H9 (cell line): ENCODE measurements at regions not wholly inside any gene's neighbourhood (a gene's known extent, or its start where the extent isn't known, plus 50 kb on each side); places are given as distances from the start of the nearest gene placed in this dataset.
A peak's percentile ranks its signal among the peaks of the same experiment; 100 is the strongest.

ENCODE experiments used
- DNase-seq: peaks from one replicate; pipeline ENCODE4 v3.0.0-alpha.2; 2017
- H2AFZ ChIP-seq: one replicate; pipeline ENCODE4 v1.6.1; 2013; ENCODE audit warnings: mild to moderate bottlenecking, low read length, control low read depth, moderate library complexity
- H2AK5ac ChIP-seq: 2 replicates; pipeline ENCODE4 v1.6.1; 2013; ENCODE audit warnings: low read length, control low read depth, mixed read lengths; ENCODE audit not compliant: insufficient read length
- H2BK120ac ChIP-seq: one replicate; pipeline ENCODE4 v1.6.1; 2013; ENCODE audit warnings: low read depth, mild to moderate bottlenecking, low read length, control low read depth, inconsistent platforms; ENCODE audit not compliant: poor library complexity, severe bottlenecking
- H2BK12ac ChIP-seq: 2 replicates; pipeline ENCODE4 v1.6.1; 2013; ENCODE audit warnings: low read length, control low read depth, mixed read lengths, low read depth; ENCODE audit not compliant: insufficient read length
- H2BK15ac ChIP-seq: 2 replicates; pipeline ENCODE4 v1.6.1; 2013; ENCODE audit warnings: low read depth, low read length, control low read depth
- H2BK20ac ChIP-seq: one replicate; pipeline ENCODE4 v1.6.1; 2013; ENCODE audit warnings: low read depth, mild to moderate bottlenecking, low read length, control low read depth, inconsistent platforms; ENCODE audit not compliant: poor library complexity, severe bottlenecking
- H2BK5ac ChIP-seq: 2 replicates; pipeline ENCODE4 v1.6.1; 2013; ENCODE audit warnings: low read length, control low read depth, mixed read lengths; ENCODE audit not compliant: insufficient read length
- H3K14ac ChIP-seq: 2 replicates; pipeline ENCODE4 v1.6.1; 2013; ENCODE audit warnings: low read length, control low read depth; ENCODE audit not compliant: insufficient read depth
- H3K18ac ChIP-seq: 2 replicates; pipeline ENCODE4 v1.6.1; 2013; ENCODE audit warnings: low read depth, mild to moderate bottlenecking, mixed read lengths, low read length, control low read depth; ENCODE audit not compliant: insufficient read length
- H3K23ac ChIP-seq: 2 replicates; pipeline ENCODE4 v1.6.1; 2013; ENCODE audit warnings: low read length, control low read depth, mixed read lengths, low read depth; ENCODE audit not compliant: insufficient read length
- H3K23me2 ChIP-seq: 2 replicates; pipeline ENCODE4 v1.6.1; 2013; ENCODE audit warnings: low read depth, mild to moderate bottlenecking, mixed read lengths, low read length, control low read depth; ENCODE audit not compliant: insufficient read length, poor library complexity, severe bottlenecking
- H3K27ac ChIP-seq: 2 replicates; pipeline ENCODE4 v1.5.1; 2013; ENCODE audit warnings: low read length, control low read depth, mixed read lengths, low read depth; ENCODE audit not compliant: insufficient read length
- H3K27me3 ChIP-seq: 2 replicates; pipeline ENCODE4 v1.6.1; 2013; ENCODE audit warnings: low read length, control low read depth, inconsistent platforms; ENCODE audit not compliant: insufficient read depth
- H3K4ac ChIP-seq: 2 replicates; pipeline ENCODE4 v1.6.1; 2013; ENCODE audit warnings: low read depth, mild to moderate bottlenecking, control low read depth, inconsistent platforms, low read length, moderate library complexity
- H3K4me1 ChIP-seq: 2 replicates; pipeline ENCODE4 v1.6.1; 2013; ENCODE audit warnings: low read length, control low read depth, inconsistent platforms; ENCODE audit not compliant: insufficient read depth
- H3K4me2 ChIP-seq: 2 replicates; pipeline ENCODE4 v1.6.1; 2013; ENCODE audit warnings: low read length, control low read depth, mixed read lengths; ENCODE audit not compliant: insufficient read length, insufficient read depth
- H3K56ac ChIP-seq: 2 replicates; pipeline ENCODE4 v1.6.1; 2013; ENCODE audit warnings: low read depth, mild to moderate bottlenecking, mixed read lengths, low read length, control low read depth; ENCODE audit not compliant: insufficient read length
- H3K79me1 ChIP-seq: 2 replicates; pipeline ENCODE4 v1.6.1; 2013; ENCODE audit warnings: low read depth, mild to moderate bottlenecking, moderate library complexity, low read length, control low read depth, inconsistent platforms; ENCODE audit not compliant: insufficient read depth, poor library complexity, severe bottlenecking
- H3K79me2 ChIP-seq: 2 replicates; pipeline ENCODE4 v1.6.1; 2013; ENCODE audit warnings: low read length, control low read depth, inconsistent platforms; ENCODE audit not compliant: insufficient read depth
- H3K9ac ChIP-seq: 2 replicates; pipeline ENCODE4 v1.6.1; 2013; ENCODE audit warnings: low read length, control low read depth, mixed read lengths; ENCODE audit not compliant: insufficient read length; ENCODE audit errors: extremely low read depth
- H3K9me3 ChIP-seq: one replicate; pipeline ENCODE4 v1.6.1; 2013; ENCODE audit warnings: low read depth, low read length, inconsistent platforms; ENCODE audit not compliant: control insufficient read depth
- H3T11ph ChIP-seq: one replicate; pipeline ENCODE4 v1.6.1; 2013; ENCODE audit warnings: mild to moderate bottlenecking, low read length, control low read depth, inconsistent platforms
- H4K20me1 ChIP-seq: one replicate; pipeline ENCODE4 v1.6.1; 2013; ENCODE audit not compliant: control insufficient read depth, insufficient read length, insufficient read depth
- H4K5ac ChIP-seq: 2 replicates; pipeline ENCODE4 v1.6.1; 2013; ENCODE audit warnings: low read depth, mild to moderate bottlenecking, mixed read lengths, low read length, control low read depth; ENCODE audit not compliant: insufficient read length
- H4K8ac ChIP-seq: replicated peaks from 2 replicates; pipeline ENCODE4 v1.6.1; 2013; ENCODE audit warnings: low read length, control low read depth, mixed read lengths, low read depth; ENCODE audit not compliant: insufficient read length
- H4K91ac ChIP-seq: 2 replicates; pipeline ENCODE4 v1.6.1; 2013; ENCODE audit warnings: low read depth, mild to moderate bottlenecking, moderate library complexity, mixed read lengths, low read length, control low read depth; ENCODE audit not compliant: insufficient read length
- H3K27ac Mint-ChIP-seq, 3 experiments: 2 replicates in 2 of 3; 3 replicates in 1 of 3; pipeline ENCODE4 v1.8.0; 2020 to 2021; ENCODE audit warnings: mixed read lengths in 3 of 3, mild to moderate bottlenecking in 1 of 3, moderate library complexity in 1 of 3
- H3K27me3 Mint-ChIP-seq: 2 replicates; pipeline ENCODE4 v1.8.0; 2021; ENCODE audit warnings: low read depth, mild to moderate bottlenecking, moderate library complexity, mixed read lengths
- H3K36me3 Mint-ChIP-seq, 3 experiments: 2 replicates in 2 of 3; 3 replicates in 1 of 3; pipeline ENCODE4 v1.8.0; 2020 to 2021; ENCODE audit warnings: low read depth in 3 of 3, mixed read lengths in 3 of 3; ENCODE audit not compliant: insufficient read depth in 1 of 3
- H3K4me1 Mint-ChIP-seq, 2 experiments: 2 replicates each; pipeline ENCODE4 v1.8.0; 2020; ENCODE audit warnings: mixed read lengths in 2 of 2
- H3K4me3 Mint-ChIP-seq, 2 experiments: 2 replicates in 1 of 2; 3 replicates in 1 of 2; pipeline ENCODE4 v1.8.0; 2020 to 2021; ENCODE audit warnings: mild to moderate bottlenecking in 2 of 2, mixed read lengths in 2 of 2, moderate library complexity in 1 of 2
- H3K9me3 Mint-ChIP-seq, 2 experiments: 2 replicates in 1 of 2; 3 replicates in 1 of 2; pipeline ENCODE4 v1.8.0; 2020; ENCODE audit warnings: mild to moderate bottlenecking in 2 of 2, mixed read lengths in 2 of 2, moderate library complexity in 1 of 2
- CTCF ChIP-seq: fragments of 200-600 bp; sonication (generic); conservative IDR thresholded peaks from 3 replicates; pipeline ENCODE4 v1.8.0; 2021; ENCODE audit warnings: antibody characterized with exemption, mild to moderate bottlenecking
- WGBS: extraction: QIAGEN DNeasy Blood & Tissue Kit; methylation state at CpG from one replicate; pipeline ENCODE4 v1.1.7; 2013; ENCODE audit warnings: missing lambda C conversion rate, low lambda C conversion rate, mixed read lengths; ENCODE audit not compliant: insufficient read length; ENCODE audit errors: extremely low coverage; 5-methylcytosine and 5-hydroxymethylcytosine counted together

GRCh38 chr12:19026614-19027488 is 102.7 kb upstream of the PLEKHA5 start:
- Mint-ChIP-seq H3K4me3 (no peak overlapping the region), H3K9me3 (peaks cover 10 to 15% of the 10 kb centered on the region in 2 experiments), H3K4me1 (peaks cover 22 to 34% of the 10 kb centered on the region in 2 experiments), H3K27me3 (no peaks in the 10 kb centered on the region), H3K27ac (peak overlapping the region in 2 of 3 experiments; percentile 53 to 86; a peak in 4 of 7 replicates), H3K36me3 (peaks cover 8 to 22% (median 9%) of the 10 kb centered on the region in 3 experiments; a peak in 6 of 7 replicates)
- no peak overlapping the region for H3T11ph ChIP-seq
- H4K20me1 ChIP-seq: no peaks in the 10 kb centered on the region
- no peaks in the 10 kb centered on the region for H3K27me3 ChIP-seq
- H2AK5ac ChIP-seq: no peak overlapping the region
- no peak overlapping the region for H3K23ac ChIP-seq
- H4K91ac ChIP-seq: no peak overlapping the region
- H3K18ac ChIP-seq: peak overlapping the region; percentile 38
- H2BK15ac ChIP-seq: no peak overlapping the region
- H4K8ac ChIP-seq: no peak overlapping the region
- no peak for TF ChIP-seq CTCF
- H2BK12ac ChIP-seq: no peak overlapping the region
- H3K4ac ChIP-seq: no peak overlapping the region
- H3K4me1 ChIP-seq: peaks cover 4% of the 10 kb centered on the region
- no peak overlapping the region for H3K9ac ChIP-seq
- H4K5ac ChIP-seq: no peak overlapping the region
- H3K27ac ChIP-seq: no peak overlapping the region
- H3K79me2 ChIP-seq: no peaks in the 10 kb centered on the region
- H3K4me2 ChIP-seq: no peak overlapping the region
- peaks cover 4% of the 10 kb centered on the region for H3K9me3 ChIP-seq
- WGBS: no CpG with 5 or more reads among the region's 7 CpGs
- no peaks in the 10 kb centered on the region for H3K79me1 ChIP-seq
- DNase-seq: no peak
- peak overlapping the region; percentile 65; the same call in 1 of the 2 replicates for H3K14ac ChIP-seq
- H3K56ac ChIP-seq: no peak overlapping the region
- no peak overlapping the region for H2BK5ac ChIP-seq
- no peaks in the 10 kb centered on the region for H3K23me2 ChIP-seq
- peak overlapping the region; percentile 62 for H2AFZ ChIP-seq
- H2BK20ac ChIP-seq: peak overlapping the region; percentile 83
- H2BK120ac ChIP-seq: no peak overlapping the region
